ENCODE measurements at regions not wholly inside any gene's neighbourhood (a gene's known extent, or its start where the extent isn't known, plus 50 kb on each side); places are given as distances from the start of the nearest gene placed in this dataset.

DNA sequence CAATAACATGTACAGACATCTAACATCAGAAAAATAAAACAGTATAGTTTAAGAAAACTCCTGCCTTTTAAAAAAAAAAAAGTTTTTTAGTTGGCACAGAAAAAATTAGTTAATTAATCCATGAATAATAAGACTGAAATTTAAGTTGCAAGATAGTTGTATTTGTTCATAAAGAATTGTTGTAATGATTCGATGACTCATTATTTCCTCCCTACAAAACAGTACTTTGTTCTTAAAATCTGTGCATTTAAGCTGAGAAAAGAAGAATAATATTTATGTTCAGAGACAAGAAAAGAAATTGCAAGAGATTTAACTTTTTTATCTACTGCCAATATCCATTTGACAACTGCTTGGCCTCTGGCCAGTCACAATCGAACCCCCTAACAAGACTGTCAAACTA, 894.7 kb downstream of the ADGRL2 start:
- peaks cover 4% of the 10 kb centered on the region for H3K9me3 Mint-ChIP-seq
- no peak for DNase-seq
- H3K4me1 Mint-ChIP-seq (ENCODE audit: low read depth) = no peaks in the 10 kb centered on the region
- no peaks in the 10 kb centered on the region for H3K36me3 Mint-ChIP-seq (ENCODE audit: insufficient read depth)
- ATAC-seq = no peak
- no peak overlapping the region for H3K4me3 Mint-ChIP-seq
- H3K27me3 Mint-ChIP-seq (ENCODE audit: low read depth) = no peaks in the 10 kb centered on the region

DNA sequence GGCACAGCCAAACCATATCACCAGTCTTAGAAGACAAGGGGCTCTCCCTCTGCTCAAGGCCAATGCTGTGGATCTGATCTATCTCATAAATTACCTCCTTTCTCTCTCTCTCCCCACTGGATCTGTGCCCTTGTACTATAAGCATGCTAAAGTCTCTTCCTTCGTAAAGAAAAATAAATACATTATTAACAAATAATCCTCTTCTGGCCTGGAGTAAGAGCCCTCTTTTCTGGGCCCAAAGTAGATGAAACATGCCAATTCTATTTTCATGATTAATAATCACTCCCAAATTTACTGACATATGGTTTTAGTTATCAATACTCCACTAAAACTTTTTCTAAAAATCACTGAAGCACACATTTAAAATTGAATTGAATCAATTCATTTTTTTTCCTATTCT, 889.7 kb downstream of the ADGRL2 start:
- ATAC-seq = no peak
- H3K9me3 Mint-ChIP-seq = peaks cover 9% of the 10 kb centered on the region
- H3K4me3 Mint-ChIP-seq = no peak overlapping the region

DNA sequence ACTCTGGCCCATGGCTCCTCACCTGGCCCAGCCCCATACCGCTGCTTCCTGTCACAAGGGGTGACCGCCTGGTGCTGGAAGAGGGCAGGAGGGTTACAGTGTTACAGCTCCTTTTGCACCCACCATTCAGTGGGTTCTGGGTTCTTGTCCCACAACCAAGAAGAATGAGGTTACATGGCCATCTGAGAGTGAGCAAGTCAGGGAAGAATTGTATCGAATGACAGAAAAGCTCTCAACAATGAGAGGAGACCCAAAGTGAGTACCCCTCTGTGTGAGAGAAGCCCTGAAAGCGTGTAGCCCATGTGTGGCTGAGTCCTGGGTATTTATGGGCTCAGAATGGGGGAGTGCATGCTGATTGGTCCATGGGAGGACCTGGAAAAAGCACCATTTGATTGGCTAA, 888.5 kb downstream of the ADGRL2 start:
- ATAC-seq = no peak
- H3K4me3 Mint-ChIP-seq = no peak overlapping the region

More for the DNA sequence above, 889.7 kb downstream of the ADGRL2 start:
- Mint-ChIP-seq H3K27me3 (ENCODE audit: low read depth) (no peaks in the 10 kb centered on the region), H3K36me3 (ENCODE audit: insufficient read depth) (no peaks in the 10 kb centered on the region), H3K4me1 (ENCODE audit: low read depth) (no peaks in the 10 kb centered on the region)
- DNase-seq = no peak

DNA sequence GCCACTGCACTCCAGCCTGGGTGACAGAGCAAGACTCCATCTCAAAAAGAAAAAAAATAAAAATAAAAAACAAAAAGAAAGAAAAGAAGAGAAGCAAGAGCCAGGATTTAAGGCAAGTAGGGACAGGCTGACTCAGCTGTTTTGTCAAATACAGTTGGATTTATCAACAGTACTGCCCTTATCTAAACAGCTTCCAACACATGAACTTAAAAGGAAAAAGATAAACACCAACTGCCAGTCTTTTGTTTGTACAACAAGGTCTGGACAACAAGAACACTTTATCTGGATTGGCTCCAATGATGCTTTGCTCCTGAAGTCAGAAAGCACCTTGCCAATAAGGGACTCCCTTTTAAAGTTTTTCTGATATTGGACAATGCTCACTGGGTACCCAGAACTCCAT, 886.0 kb downstream of the ADGRL2 start:
- peaks cover 9% of the 10 kb centered on the region for H3K9me3 Mint-ChIP-seq
- no peak for ATAC-seq
- H3K27me3 Mint-ChIP-seq (ENCODE audit: low read depth) = no peaks in the 10 kb centered on the region
- no peaks in the 10 kb centered on the region for H3K36me3 Mint-ChIP-seq (ENCODE audit: insufficient read depth)
- no peak for DNase-seq
- no peak overlapping the region for H3K4me3 Mint-ChIP-seq
- no peaks in the 10 kb centered on the region for H3K4me1 Mint-ChIP-seq (ENCODE audit: low read depth)

More for the DNA sequence above, 888.5 kb downstream of the ADGRL2 start:
- Mint-ChIP-seq H3K36me3 (ENCODE audit: insufficient read depth) (no peaks in the 10 kb centered on the region), H3K27me3 (ENCODE audit: low read depth) (no peaks in the 10 kb centered on the region), H3K4me1 (ENCODE audit: low read depth) (no peaks in the 10 kb centered on the region), H3K9me3 (peaks cover 9% of the 10 kb centered on the region)
- DNase-seq = no peak

DNA sequence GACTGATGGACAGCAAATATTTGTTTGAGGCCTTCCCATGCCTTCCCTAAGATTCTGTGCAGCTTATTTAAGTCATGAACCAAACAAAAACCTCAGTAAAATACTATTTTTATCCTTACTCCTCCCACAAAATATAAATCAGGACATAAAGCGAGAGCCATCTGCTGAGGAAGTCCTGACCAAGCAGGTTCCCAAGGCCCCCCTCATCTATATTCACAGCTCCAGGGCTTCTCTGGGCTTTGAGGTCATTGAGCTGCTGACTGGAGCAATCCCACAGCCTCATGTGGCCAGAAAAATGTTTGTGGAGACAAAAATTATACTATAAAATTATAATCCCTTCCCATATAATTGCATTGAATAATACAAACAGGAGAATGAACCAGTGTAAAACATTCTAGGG, 846.2 kb downstream of the ADGRL2 start:
- DNase-seq (no peak), ATAC-seq (no peak)
- Mint-ChIP-seq H3K4me3 (no peak overlapping the region), H3K9me3 (no peaks in the 10 kb centered on the region), H3K4me1 (ENCODE audit: low read depth) (no peaks in the 10 kb centered on the region), H3K36me3 (ENCODE audit: insufficient read depth) (no peaks in the 10 kb centered on the region), H3K27me3 (ENCODE audit: low read depth) (no peaks in the 10 kb centered on the region)

DNA sequence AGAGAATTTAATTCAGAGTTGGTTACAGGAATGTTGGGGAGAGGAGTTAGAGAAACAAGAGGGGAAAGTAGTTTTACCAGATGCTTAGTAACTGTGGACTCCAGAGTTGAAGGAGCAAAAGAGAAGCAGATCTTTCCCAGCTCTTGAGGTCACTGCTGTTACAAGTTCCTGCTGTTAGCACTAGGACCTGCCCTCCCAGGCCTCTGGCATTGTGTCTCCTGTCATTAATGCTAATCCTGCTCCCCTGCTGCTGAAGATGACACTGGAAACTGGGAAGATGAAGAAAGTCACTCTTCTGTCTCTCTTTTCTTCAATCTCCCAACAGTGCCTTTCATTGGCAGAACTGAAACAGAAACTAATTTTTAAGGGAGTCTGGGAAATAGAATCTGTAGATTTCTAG, 845.6 kb downstream of the ADGRL2 start:
- ATAC-seq = no peak

DNA sequence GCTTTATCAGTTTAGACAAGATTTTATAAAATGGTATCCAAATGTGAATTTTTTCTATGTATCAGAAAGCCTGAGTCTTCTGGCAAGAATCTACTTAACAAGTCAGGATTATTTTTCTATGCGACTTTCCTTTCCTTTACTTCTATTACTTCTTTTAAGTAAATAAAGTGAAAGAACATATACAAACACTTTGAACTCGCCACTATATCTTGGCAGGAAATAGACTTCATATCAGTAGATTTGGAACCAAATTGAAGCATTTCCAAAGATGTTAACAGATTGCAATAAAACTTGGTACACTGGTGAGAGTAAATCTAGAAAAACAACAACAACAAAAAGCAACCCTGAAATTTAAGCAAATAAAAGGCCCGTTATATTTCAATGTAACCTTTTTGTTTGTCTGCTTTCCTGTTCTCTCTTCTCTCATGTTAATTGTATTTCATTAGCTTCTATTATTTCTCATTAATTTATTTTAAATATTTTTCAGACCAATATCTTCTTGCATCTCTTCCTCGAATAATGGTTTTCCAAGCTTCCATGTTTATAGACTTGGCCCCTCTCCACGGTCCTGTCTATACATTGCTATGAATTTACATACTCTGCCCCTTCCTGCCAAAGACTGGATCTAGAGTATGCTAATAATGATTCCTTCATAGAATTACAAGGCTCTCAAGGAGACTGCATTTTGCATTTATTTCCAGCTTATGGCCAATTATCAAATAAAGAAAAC, 843.6 kb downstream of the ADGRL2 start:
- H3K9me3 Mint-ChIP-seq = peaks cover 3% of the 10 kb centered on the region
- DNase-seq (no peak), ATAC-seq (no peak)
- H3K36me3 Mint-ChIP-seq (ENCODE audit: insufficient read depth) = no peaks in the 10 kb centered on the region
- no peaks in the 10 kb centered on the region for H3K27me3 Mint-ChIP-seq (ENCODE audit: low read depth)
- H3K4me1 Mint-ChIP-seq (ENCODE audit: low read depth) = no peaks in the 10 kb centered on the region
- no peak overlapping the region for H3K4me3 Mint-ChIP-seq

More for the DNA sequence above, 845.6 kb downstream of the ADGRL2 start:
- no peak overlapping the region for H3K4me3 Mint-ChIP-seq
- H3K9me3 Mint-ChIP-seq = no peaks in the 10 kb centered on the region
- no peaks in the 10 kb centered on the region for H3K4me1 Mint-ChIP-seq (ENCODE audit: low read depth)
- H3K27me3 Mint-ChIP-seq (ENCODE audit: low read depth) = no peaks in the 10 kb centered on the region
- H3K36me3 Mint-ChIP-seq (ENCODE audit: insufficient read depth) = no peaks in the 10 kb centered on the region
- DNase-seq = no peak

DNA sequence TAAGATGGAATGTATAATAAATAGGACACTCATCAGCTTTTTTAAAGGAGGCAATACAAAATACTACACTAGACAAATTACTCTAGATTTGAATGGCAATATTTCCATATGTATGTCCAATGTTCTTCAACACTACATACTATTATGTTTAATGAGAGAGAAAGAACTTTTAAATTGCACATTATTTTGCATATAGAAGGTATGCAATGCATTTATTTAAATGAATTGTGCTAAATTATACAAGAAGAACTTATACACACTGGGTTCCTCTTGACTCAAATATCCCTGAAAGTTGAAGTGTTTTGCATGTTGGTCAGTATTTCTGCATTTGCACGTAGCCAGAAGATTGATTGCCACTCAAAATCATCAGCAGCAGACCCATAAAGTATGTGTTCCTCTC, 839.6 kb downstream of the ADGRL2 start:
- Mint-ChIP-seq H3K36me3 (ENCODE audit: insufficient read depth) (no peaks in the 10 kb centered on the region), H3K4me3 (no peak overlapping the region)

DNA sequence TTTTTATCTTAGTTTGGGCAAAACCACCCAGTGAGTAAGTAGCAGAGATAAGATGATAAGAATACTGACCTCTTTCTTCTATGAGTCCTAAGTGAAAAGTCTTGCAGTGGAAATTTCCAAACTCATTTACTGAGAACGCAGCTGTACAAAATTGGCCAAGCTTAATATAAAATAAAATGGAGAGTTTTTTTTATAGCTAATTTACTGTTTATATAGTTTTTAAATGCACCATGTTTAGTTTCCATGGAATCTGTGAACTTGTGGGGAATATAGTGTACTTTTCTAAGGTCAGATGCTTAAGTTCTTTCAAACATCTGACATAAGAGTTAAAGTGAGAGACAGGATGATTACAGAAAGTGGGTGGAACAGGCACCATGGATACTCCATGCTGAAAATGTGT, 833.5 kb downstream of the ADGRL2 start:
- no peak for DNase-seq
- Mint-ChIP-seq H3K36me3 (ENCODE audit: insufficient read depth) (no peaks in the 10 kb centered on the region), H3K27me3 (ENCODE audit: low read depth) (no peaks in the 10 kb centered on the region), H3K9me3 (peaks cover 3% of the 10 kb centered on the region), H3K4me3 (no peak overlapping the region), H3K4me1 (ENCODE audit: low read depth) (no peaks in the 10 kb centered on the region)
- ATAC-seq = no peak

More for the DNA sequence above, 839.6 kb downstream of the ADGRL2 start:
- H3K4me1 Mint-ChIP-seq (ENCODE audit: low read depth) = no peaks in the 10 kb centered on the region
- H3K27me3 Mint-ChIP-seq (ENCODE audit: low read depth) = no peaks in the 10 kb centered on the region
- H3K9me3 Mint-ChIP-seq = peaks cover 6% of the 10 kb centered on the region
- DNase-seq = no peak
- no peak for ATAC-seq

DNA sequence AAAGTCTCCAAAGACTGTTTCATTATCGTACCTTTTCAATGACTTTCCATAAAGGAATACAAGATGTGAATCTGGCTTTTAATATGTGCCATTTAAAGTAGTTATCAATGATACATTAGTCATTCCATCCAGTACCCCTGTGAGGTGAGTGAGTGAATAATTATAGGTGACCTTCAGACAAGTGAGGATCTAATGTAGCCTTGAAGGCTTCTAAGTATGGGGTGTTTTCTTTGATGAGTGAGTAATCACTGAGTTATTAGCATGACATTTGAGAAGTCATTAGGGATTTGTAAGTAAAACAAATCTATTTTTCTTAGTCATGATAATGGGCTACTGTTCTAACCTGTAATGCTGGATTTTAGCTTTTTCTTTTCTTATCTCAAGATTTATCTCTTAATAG, 831.4 kb downstream of the ADGRL2 start:
- no peaks in the 10 kb centered on the region for H3K36me3 Mint-ChIP-seq (ENCODE audit: insufficient read depth)
- H3K9me3 Mint-ChIP-seq = no peaks in the 10 kb centered on the region
- H3K27me3 Mint-ChIP-seq (ENCODE audit: low read depth) = no peaks in the 10 kb centered on the region
- ATAC-seq (no peak), DNase-seq (no peak)
- no peaks in the 10 kb centered on the region for H3K4me1 Mint-ChIP-seq (ENCODE audit: low read depth)
- no peak overlapping the region for H3K4me3 Mint-ChIP-seq

DNA sequence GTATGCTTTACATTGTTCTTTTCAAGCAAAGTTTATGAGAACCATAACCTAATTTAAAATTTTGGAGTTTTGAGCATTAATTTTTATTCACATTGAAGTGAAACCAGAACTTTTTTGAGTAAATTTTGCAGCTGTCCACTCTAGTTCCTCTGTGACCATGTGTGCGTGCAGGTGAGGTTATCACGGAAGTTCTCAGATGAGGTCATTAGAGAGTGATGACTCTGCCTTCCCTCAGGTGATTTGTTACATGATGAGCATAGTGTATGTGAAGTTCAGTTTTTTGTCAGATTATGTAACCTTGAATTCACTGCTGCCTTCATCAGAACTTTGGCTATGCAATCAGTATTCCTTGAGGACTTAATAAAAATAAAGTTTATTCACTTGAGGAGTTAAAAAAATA, 828.2 kb downstream of the ADGRL2 start:
- ATAC-seq = no peak

DNA sequence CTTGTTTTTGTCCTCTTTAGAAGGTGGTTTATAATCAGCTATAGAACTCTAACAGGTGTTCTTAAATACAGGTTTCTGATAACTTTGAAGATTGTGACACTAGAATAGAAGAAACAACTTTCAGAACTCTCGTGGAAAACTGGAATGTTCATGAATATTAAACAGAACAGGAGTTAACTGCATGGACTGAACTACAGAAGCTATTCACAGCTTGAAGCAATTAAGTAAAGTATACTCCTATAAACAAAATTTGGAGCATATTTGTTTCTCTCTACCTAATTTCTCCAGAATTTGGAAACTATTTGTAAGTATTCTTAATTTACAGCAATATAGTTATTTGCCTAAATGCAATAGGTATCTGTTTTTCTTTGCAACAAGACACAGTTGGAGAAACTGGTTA, 824.8 kb downstream of the ADGRL2 start:
- Mint-ChIP-seq H3K36me3 (ENCODE audit: insufficient read depth) (no peaks in the 10 kb centered on the region), H3K4me3 (no peak overlapping the region), H3K27me3 (ENCODE audit: low read depth) (no peaks in the 10 kb centered on the region), H3K9me3 (peaks cover 5% of the 10 kb centered on the region), H3K4me1 (ENCODE audit: low read depth) (no peaks in the 10 kb centered on the region)
- ATAC-seq = no peak
- DNase-seq = no peak

More for the DNA sequence above, 828.2 kb downstream of the ADGRL2 start:
- Mint-ChIP-seq H3K27me3 (ENCODE audit: low read depth) (no peaks in the 10 kb centered on the region), H3K9me3 (peaks cover 5% of the 10 kb centered on the region), H3K4me1 (ENCODE audit: low read depth) (no peaks in the 10 kb centered on the region), H3K36me3 (ENCODE audit: insufficient read depth) (no peaks in the 10 kb centered on the region), H3K4me3 (no peak overlapping the region)
- no peak for DNase-seq

DNA sequence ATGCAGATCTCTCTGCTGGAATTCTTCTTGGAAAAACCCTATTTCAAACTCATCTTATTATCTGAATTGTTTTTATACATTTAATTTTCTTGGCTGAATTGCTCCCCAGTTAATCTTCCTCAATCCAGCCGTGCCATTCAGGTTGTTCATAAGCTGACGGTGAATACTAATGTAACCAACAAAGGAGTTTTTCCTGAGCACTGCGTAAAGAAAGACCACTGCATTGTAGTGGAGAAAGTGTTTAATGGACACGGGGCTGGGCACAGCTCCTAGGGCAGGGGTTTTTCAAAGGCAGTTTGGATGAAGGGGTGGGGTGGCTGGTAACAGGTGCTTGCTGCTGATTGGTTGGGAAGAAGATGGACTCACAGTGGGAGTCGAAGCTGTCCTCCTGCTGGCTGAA, 820.3 kb downstream of the ADGRL2 start:
- no peaks in the 10 kb centered on the region for H3K27me3 Mint-ChIP-seq (ENCODE audit: low read depth)
- H3K36me3 Mint-ChIP-seq (ENCODE audit: insufficient read depth) = no peaks in the 10 kb centered on the region
- ATAC-seq = no peak
- H3K4me3 Mint-ChIP-seq = no peak overlapping the region
- H3K9me3 Mint-ChIP-seq = no peaks in the 10 kb centered on the region
- DNase-seq = no peak
- H3K4me1 Mint-ChIP-seq (ENCODE audit: low read depth) = no peaks in the 10 kb centered on the region

DNA sequence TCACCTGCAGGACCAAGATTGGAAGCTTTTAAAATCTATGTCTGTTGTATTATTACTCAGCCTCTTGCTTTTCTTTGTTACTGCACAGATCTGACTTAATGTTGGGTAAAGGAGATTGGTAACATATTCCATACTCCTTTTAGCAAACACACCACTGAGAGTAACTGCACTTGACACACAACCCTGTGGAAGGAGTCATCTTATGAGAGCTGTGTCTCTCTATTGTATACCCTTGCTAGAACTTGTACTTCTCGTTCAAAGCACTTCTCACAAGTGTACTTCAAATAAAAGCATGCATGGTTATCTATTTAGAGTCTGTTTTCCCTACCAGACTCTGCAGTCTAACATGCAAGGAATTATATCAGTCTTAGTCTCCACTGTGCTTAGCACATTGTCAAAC, 813.4 kb downstream of the ADGRL2 start:
- Mint-ChIP-seq H3K4me1 (ENCODE audit: low read depth) (no peaks in the 10 kb centered on the region), H3K36me3 (ENCODE audit: insufficient read depth) (no peaks in the 10 kb centered on the region)

DNA sequence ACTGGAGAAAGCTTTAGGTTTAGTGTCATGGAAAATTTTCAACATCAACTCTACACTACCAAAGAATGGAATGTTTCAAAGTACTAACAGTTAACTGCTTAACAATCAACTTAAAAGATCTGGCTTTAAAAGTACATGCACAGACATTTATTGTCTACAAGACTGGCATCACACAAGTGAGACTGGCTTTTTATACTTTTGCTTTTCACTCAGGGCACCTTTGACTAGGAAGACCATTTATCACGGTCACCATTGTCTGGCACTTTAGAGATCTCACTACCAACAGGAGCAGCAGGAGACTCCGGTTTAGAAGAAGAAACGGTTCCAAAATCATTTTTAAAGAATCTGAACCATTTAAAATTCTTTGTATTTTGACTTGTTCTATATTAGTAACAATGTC, 812.3 kb downstream of the ADGRL2 start:
- Mint-ChIP-seq H3K36me3 (ENCODE audit: insufficient read depth) (no peaks in the 10 kb centered on the region), H3K27me3 (ENCODE audit: low read depth) (no peaks in the 10 kb centered on the region), H3K9me3 (no peaks in the 10 kb centered on the region), H3K4me3 (no peak overlapping the region), H3K4me1 (ENCODE audit: low read depth) (no peaks in the 10 kb centered on the region)
- DNase-seq = no peak
- no peak for ATAC-seq

More for the DNA sequence above, 813.4 kb downstream of the ADGRL2 start:
- ATAC-seq (no peak), DNase-seq (no peak)
- Mint-ChIP-seq H3K27me3 (ENCODE audit: low read depth) (no peaks in the 10 kb centered on the region), H3K4me3 (no peak overlapping the region), H3K9me3 (no peaks in the 10 kb centered on the region)
